Stimulated activated naive CD8-positive, alpha-beta T cell treated with anti-CD3 and anti-CD28 coated beads, Interleukin-15, amount 100 ng/mL, for 72 hours (primary cell): ENCODE measurements at regions not wholly inside any gene's neighbourhood (a gene's known extent, or its start where the extent isn't known, plus 50 kb on each side); places are given as distances from the start of the nearest gene placed in this dataset.
A peak's percentile ranks its signal among the peaks of the same experiment; 100 is the strongest.

ENCODE experiments used
- ATAC-seq: fragments of 150-1000 bp; cut with Tn5 transposase; 2 replicates; pipeline ENCODE4 v1.10.0; 2021; ENCODE audit warnings: mild to moderate bottlenecking, moderate library complexity
- DNase-seq, 2 donors: peaks; one replicate each; pipeline ENCODE4 v3.0.0; 2021 to 2022
- H3K27ac Mint-ChIP-seq, 2 donors: one replicate each; pipeline ENCODE4 v1.8.0; 2022; ENCODE audit warnings: mild to moderate bottlenecking in 2 of 2, mixed read lengths in 2 of 2, moderate library complexity in 2 of 2
- H3K27me3 Mint-ChIP-seq: one replicate; pipeline ENCODE4 v1.8.0; 2022; ENCODE audit warnings: mixed read lengths
- H3K4me1 Mint-ChIP-seq: one replicate; pipeline ENCODE4 v1.8.0; 2022; ENCODE audit warnings: mild to moderate bottlenecking, mixed read lengths
- H3K4me3 Mint-ChIP-seq, 2 donors: one replicate each; pipeline ENCODE4 v1.8.0; 2022; ENCODE audit warnings: mild to moderate bottlenecking in 2 of 2, mixed read lengths in 2 of 2, moderate library complexity in 1 of 2
- H3K9me3 Mint-ChIP-seq, 2 donors: one replicate each; pipeline ENCODE4 v1.8.0; 2022; ENCODE audit warnings: mixed read lengths in 2 of 2

GRCh38 chr6:69623357-69623756, 173.5 kb downstream of the LMBRD1 start:
- Mint-ChIP-seq H3K4me3 (no peak overlapping the region), H3K27me3 (peaks cover 24% of the 10 kb centered on the region), H3K27ac (no peak overlapping the region), H3K4me1 (no peaks in the 10 kb centered on the region), H3K9me3 (no peaks in the 10 kb centered on the region)
- ATAC-seq: no peak
- no peak for DNase-seq

DNA sequence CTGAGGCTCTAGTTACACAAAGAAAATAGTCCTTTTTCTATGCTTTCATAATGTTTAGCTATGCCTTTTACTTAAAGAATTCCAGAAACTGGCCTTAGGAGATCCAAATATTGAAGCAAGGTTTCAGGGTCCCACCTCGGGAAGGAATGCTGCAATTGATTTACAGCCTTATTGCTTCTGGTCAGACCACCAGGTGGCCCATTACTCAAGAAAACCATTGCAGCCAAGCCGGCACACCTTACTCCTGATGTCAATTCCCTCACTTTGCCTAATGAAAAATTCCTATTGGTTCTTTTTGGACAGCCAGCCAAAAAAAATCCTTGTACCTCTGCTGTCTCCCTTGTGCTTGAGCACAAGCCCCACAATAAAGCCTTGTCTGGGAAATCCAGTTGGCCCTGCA, 173.9 kb downstream of the LMBRD1 start:
- Mint-ChIP-seq H3K4me3 (no peak overlapping the region), H3K9me3 (no peaks in the 10 kb centered on the region), H3K4me1 (no peaks in the 10 kb centered on the region), H3K27ac (no peak overlapping the region), H3K27me3 (peaks cover 24% of the 10 kb centered on the region)
- no peak for ATAC-seq
- no peak for DNase-seq

- Mint-ChIP-seq H3K4me3 (no peak overlapping the region), H3K4me1 (no peaks in the 10 kb centered on the region), H3K27ac (no peak overlapping the region), H3K27me3 (peaks cover 18% of the 10 kb centered on the region), H3K9me3 (peaks cover 0 to under 1% of the 10 kb centered on the region in 2 donors)
- DNase-seq (no peak), ATAC-seq (no peak)
Observed at GRCh38 chr6:69622230-69622629, 174.6 kb downstream of the LMBRD1 start.

DNA sequence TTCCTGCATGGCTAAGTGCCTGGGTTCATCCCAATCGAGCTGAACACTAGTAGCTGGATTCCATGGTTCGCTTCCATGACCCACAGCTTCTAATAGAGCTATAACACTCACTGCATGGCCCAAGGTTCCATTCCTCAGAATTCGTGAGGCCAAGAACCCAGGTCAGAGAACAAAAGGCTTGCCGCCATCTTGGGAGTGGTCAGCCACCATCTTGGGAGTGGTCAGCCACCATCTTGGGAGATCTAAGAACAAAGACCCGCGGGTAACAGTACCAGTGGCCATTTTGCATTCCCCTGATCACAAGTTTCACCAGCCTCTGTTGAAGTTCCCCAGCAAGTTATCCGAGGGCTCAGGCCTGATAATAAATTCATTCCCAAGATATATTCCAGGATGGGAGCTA, 179.6 kb downstream of the LMBRD1 start:
- Mint-ChIP-seq H3K4me3 (no peak overlapping the region), H3K9me3 (peaks cover 0 to 7% of the 10 kb centered on the region in 2 donors), H3K27me3 (peaks cover 8% of the 10 kb centered on the region), H3K27ac (no peak overlapping the region), H3K4me1 (no peaks in the 10 kb centered on the region)
- ATAC-seq (no peak), DNase-seq (no peak)

GRCh38 chr6:69609836-69610472, 186.9 kb downstream of the LMBRD1 start:
- no peaks in the 10 kb centered on the region for H3K4me1 Mint-ChIP-seq
- DNase-seq (no peak), ATAC-seq (no peak)
- H3K27me3 Mint-ChIP-seq: peaks cover 8% of the 10 kb centered on the region
- no peak overlapping the region for H3K4me3 Mint-ChIP-seq
- no peaks in the 10 kb centered on the region for H3K9me3 Mint-ChIP-seq
- H3K27ac Mint-ChIP-seq: no peak overlapping the region

GRCh38 chr6:69601132-69601531, 195.7 kb downstream of the LMBRD1 start:
- ATAC-seq (no peak), DNase-seq (no peak)
- H3K9me3 Mint-ChIP-seq: no peaks in the 10 kb centered on the region
- H3K4me1 Mint-ChIP-seq: no peaks in the 10 kb centered on the region
- H3K27ac Mint-ChIP-seq: no peak overlapping the region
- H3K4me3 Mint-ChIP-seq: no peak overlapping the region
- H3K27me3 Mint-ChIP-seq: peaks cover 27% of the 10 kb centered on the region

DNA sequence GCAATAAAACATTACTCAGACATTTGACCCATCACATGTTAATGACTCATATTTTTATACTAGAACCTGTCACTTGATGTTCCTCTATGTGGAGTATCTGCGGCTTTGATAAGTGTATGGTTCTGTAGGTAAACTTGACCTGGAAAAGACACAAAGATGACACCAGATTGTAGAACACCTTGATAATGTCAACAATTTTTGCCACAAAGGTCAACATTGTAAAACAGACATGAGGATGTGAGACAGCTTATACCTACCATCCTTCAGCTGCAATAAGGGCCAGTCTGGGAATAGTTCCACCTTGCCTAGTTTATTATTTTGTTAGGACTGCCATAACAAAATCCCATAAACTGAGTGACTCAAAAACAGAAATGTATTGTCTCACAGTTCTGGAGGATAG, 202.4 kb downstream of the LMBRD1 start:
- H3K27me3 Mint-ChIP-seq: no peaks in the 10 kb centered on the region
- no peak overlapping the region for H3K4me3 Mint-ChIP-seq

GRCh38 chr6:69593706-69594105, 203.1 kb downstream of the LMBRD1 start:
- ATAC-seq (no peak), DNase-seq (no peak)
- no peaks in the 10 kb centered on the region for H3K27me3 Mint-ChIP-seq
- H3K9me3 Mint-ChIP-seq: no peaks in the 10 kb centered on the region
- H3K4me3 Mint-ChIP-seq: no peak overlapping the region
- H3K27ac Mint-ChIP-seq: no peak overlapping the region
- H3K4me1 Mint-ChIP-seq: no peaks in the 10 kb centered on the region

More for the DNA sequence above, 202.4 kb downstream of the LMBRD1 start:
- Mint-ChIP-seq H3K4me1 (no peaks in the 10 kb centered on the region), H3K9me3 (no peaks in the 10 kb centered on the region), H3K27ac (no peak overlapping the region)
- DNase-seq (no peak), ATAC-seq (no peak)

GRCh38 chr6:69589626-69590025, 207.2 kb downstream of the LMBRD1 start:
- H3K27ac Mint-ChIP-seq: no peak overlapping the region
- DNase-seq (no peak), ATAC-seq (no peak)
- H3K9me3 Mint-ChIP-seq: no peaks in the 10 kb centered on the region
- H3K27me3 Mint-ChIP-seq: peaks cover 14% of the 10 kb centered on the region
- no peak overlapping the region for H3K4me3 Mint-ChIP-seq
- H3K4me1 Mint-ChIP-seq: peaks cover 16% of the 10 kb centered on the region

DNA sequence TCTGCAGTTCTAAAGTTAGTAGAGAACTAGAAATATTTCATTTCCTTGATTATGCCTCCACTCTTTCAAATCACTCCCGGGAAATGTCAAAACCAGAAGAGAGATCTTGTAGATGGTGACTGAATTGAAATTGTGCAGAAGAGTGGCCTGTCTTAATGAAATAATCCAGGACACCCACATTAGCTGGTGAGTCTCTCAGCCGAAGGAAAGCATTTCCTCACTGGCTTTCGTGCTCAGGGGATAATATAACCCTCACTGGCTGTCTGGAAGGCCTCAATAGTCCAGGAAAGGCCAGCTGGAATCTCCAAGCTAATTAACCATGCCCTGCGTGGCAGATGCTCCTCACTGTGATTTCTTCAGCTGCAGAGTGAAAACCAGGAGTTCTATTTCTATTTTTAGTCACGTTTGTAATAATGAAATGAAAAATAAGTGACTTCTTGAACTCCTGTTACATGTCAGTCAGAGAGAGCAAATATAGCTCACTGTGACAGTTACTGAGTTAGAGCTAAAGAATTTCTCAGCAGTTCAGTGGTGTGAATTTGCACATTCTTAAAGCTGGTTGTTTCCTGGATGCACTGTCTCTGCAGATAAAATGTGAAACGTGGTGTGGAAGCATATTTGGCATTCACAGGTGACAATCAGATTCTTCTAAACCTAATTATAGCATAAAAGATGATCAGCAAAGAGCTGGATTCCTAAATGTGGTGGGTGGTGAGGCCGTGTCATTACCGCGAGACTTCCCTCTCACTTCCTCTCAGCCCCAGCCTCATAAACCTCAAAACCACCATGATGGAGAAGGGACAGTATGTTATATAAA, 211.7 kb downstream of the LMBRD1 start:
- H3K4me1 Mint-ChIP-seq: peaks cover 33% of the 10 kb centered on the region
- no peak overlapping the region for H3K27ac Mint-ChIP-seq
- no peaks in the 10 kb centered on the region for H3K9me3 Mint-ChIP-seq
- H3K4me3 Mint-ChIP-seq: no peak overlapping the region
- ATAC-seq (peak; percentile 70), DNase-seq (peak in 1 of 2 donors; percentile 15)
- peaks cover 37% of the 10 kb centered on the region for H3K27me3 Mint-ChIP-seq

DNA sequence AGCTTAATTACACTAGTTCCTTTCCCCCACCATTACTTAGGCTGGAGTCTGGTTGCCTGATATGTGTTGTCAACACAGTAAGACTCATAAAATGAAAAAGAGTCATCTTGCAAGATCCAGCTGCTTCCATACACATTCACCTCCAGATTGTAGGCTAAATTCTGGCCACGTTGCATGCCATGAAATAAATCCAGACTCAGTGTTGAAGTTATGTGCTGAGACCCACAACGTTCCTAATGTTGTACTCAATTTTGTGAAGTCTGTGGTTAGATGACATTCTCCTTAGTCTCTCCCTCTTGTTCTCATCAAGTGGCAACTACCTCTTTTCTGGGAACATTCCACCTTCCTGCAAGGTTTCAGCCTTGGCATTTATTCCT, 212.3 kb downstream of the LMBRD1 start:
- Mint-ChIP-seq H3K4me1 (peaks cover 33% of the 10 kb centered on the region), H3K4me3 (no peak overlapping the region), H3K9me3 (no peaks in the 10 kb centered on the region), H3K27me3 (peaks cover 37% of the 10 kb centered on the region), H3K27ac (no peak overlapping the region)
- ATAC-seq (no peak), DNase-seq (no peak)

DNA sequence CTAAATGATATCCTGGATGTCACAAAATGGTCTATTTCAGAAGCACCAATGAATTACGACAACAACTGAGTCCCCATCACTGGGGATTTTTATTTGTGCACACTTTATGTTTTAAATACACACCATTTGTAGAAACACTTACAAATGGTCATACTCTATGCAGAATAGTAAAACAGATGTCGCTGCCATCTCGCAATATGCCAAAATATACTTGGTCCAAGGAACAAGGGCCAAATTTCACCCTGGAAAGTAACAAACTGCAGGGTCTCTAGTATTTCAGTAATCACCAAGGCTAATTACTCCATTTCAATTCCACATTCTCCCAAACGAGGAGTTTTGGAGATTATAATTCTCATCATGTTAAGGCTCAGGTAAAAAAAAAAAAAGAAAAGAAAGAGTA, 215.2 kb downstream of the LMBRD1 start:
- peaks cover 33% of the 10 kb centered on the region for H3K4me1 Mint-ChIP-seq

GRCh38 chr6:69580706-69581105, 216.1 kb downstream of the LMBRD1 start:
- DNase-seq (no peak), ATAC-seq (no peak)
- no peak overlapping the region for H3K4me3 Mint-ChIP-seq
- H3K27me3 Mint-ChIP-seq: peaks cover 25% of the 10 kb centered on the region
- H3K9me3 Mint-ChIP-seq: no peaks in the 10 kb centered on the region
- H3K4me1 Mint-ChIP-seq: peaks cover 28% of the 10 kb centered on the region
- H3K27ac Mint-ChIP-seq: no peak overlapping the region

More for the DNA sequence above, 215.2 kb downstream of the LMBRD1 start:
- Mint-ChIP-seq H3K27ac (no peak overlapping the region), H3K27me3 (peaks cover 30% of the 10 kb centered on the region), H3K9me3 (no peaks in the 10 kb centered on the region), H3K4me3 (no peak overlapping the region)
- DNase-seq: no peak
- ATAC-seq: no peak

DNA sequence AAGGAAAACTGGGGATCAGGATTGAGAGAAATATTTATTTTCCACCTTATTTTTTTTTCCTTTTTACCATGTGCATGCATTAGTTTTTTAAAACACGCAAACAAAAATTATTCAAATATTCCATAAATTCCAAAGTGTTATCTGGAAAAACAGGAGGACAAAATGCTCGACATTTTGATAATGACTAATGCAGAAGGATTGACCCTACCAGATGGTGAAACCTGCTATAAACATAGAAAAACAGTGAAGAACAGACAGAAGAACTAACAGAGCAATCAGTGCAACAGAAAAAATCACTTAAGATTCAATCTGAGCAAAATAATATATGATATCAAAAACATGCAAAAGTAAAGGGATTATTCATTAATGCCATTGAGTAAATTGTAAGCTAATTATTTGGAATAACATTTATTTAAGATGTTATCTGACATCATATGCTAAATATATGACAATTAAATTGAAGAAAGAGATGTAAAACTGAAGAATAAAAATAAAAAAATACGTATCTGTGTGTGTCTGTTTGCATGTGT, 218.4 kb downstream of the LMBRD1 start:
- Mint-ChIP-seq H3K4me3 (no peak overlapping the region), H3K9me3 (no peaks in the 10 kb centered on the region), H3K27ac (no peak overlapping the region), H3K4me1 (peaks cover 8% of the 10 kb centered on the region), H3K27me3 (peaks cover 18% of the 10 kb centered on the region)
- ATAC-seq (no peak), DNase-seq (no peak)

- no peak overlapping the region for H3K4me3 Mint-ChIP-seq
- ATAC-seq: no peak
Observed at GRCh38 chr6:69571234-69571633, 225.6 kb downstream of the LMBRD1 start.

GRCh38 chr6:69570106-69570505, 226.7 kb downstream of the LMBRD1 start:
- H3K9me3 Mint-ChIP-seq: no peaks in the 10 kb centered on the region
- H3K27me3 Mint-ChIP-seq: peaks cover 23% of the 10 kb centered on the region
- H3K4me1 Mint-ChIP-seq: no peaks in the 10 kb centered on the region
- no peak overlapping the region for H3K27ac Mint-ChIP-seq
- H3K4me3 Mint-ChIP-seq: no peak overlapping the region
- ATAC-seq (no peak), DNase-seq (no peak)

More at GRCh38 chr6:69571234-69571633, 225.6 kb downstream of the LMBRD1 start:
- Mint-ChIP-seq H3K4me1 (no peaks in the 10 kb centered on the region), H3K27me3 (peaks cover 23% of the 10 kb centered on the region), H3K27ac (no peak overlapping the region), H3K9me3 (no peaks in the 10 kb centered on the region)
- no peak for DNase-seq
